DND-41 (cell line): ENCODE measurements at regions not wholly inside any gene's neighbourhood (a gene's known extent, or its start where the extent isn't known, plus 50 kb on each side); places are given as distances from the start of the nearest gene placed in this dataset.

Source experiments
- ATAC-seq: fragments of 200-7000 bp; cut with Tn5 transposase; 3 replicates; pipeline ENCODE4 v1.9.1; 2021; ENCODE audit warnings: low read depth; ENCODE audit not compliant: insufficient read depth
- DNase-seq: peaks from one replicate; pipeline ENCODE4 v3.0.0-alpha.2; 2020
- H2AFZ ChIP-seq: 2 replicates; pipeline ENCODE4 v1.6.0; 2012; ENCODE audit warnings: low read depth, low read length
- H3K27ac ChIP-seq: 2 replicates; pipeline ENCODE4 v1.5.1; 2012; ENCODE audit warnings: low read length, inconsistent platforms
- H3K27me3 ChIP-seq: fragments of 200-600 bp; sonication (generic); 2 replicates; pipeline ENCODE4 v1.6.0; 2012; ENCODE audit warnings: low read length, mild to moderate bottlenecking, inconsistent platforms; ENCODE audit not compliant: insufficient read depth, poor library complexity
- H3K36me3 ChIP-seq: 2 replicates; pipeline ENCODE4 v1.5.1; 2012; ENCODE audit warnings: low read length, inconsistent platforms; ENCODE audit not compliant: insufficient read depth
- H3K4me1 ChIP-seq: 2 replicates; pipeline ENCODE4 v1.5.1; 2012; ENCODE audit warnings: mild to moderate bottlenecking, low read length; ENCODE audit not compliant: insufficient read depth
- H3K4me2 ChIP-seq: 2 replicates; pipeline ENCODE4 v1.6.0; 2012; ENCODE audit warnings: mild to moderate bottlenecking, moderate library complexity, low read length, inconsistent platforms; ENCODE audit not compliant: insufficient read depth
- H3K4me3 ChIP-seq, 2 experiments: fragments of 200-600 bp in 1 of 2; shearing (Covaris generic) in 1 of 2; 2 replicates each; pipeline ENCODE4 v1.5.1; 2012 to 2016; ENCODE audit warnings: inconsistent platforms in 2 of 2, low read length in 2 of 2, mild to moderate bottlenecking in 2 of 2, low read depth in 1 of 2, moderate library complexity in 1 of 2
- H3K79me2 ChIP-seq: 2 replicates; pipeline ENCODE4 v1.6.0; 2012; ENCODE audit warnings: low read length, inconsistent platforms; ENCODE audit not compliant: insufficient read depth
- H3K9ac ChIP-seq: 2 replicates; pipeline ENCODE4 v1.6.0; 2012; ENCODE audit warnings: low read depth, mild to moderate bottlenecking, inconsistent platforms, low read length, moderate library complexity
- H3K9me3 ChIP-seq: 2 replicates; pipeline ENCODE4 v1.5.1; 2012; ENCODE audit warnings: low read length, moderate library complexity, mild to moderate bottlenecking, inconsistent platforms; ENCODE audit not compliant: insufficient read depth, severe bottlenecking
- H4K20me1 ChIP-seq: 2 replicates; pipeline ENCODE4 v1.6.0; 2012; ENCODE audit warnings: low read length; ENCODE audit not compliant: insufficient read depth
- CTCF ChIP-seq: IDR thresholded peaks from 2 replicates; pipeline ENCODE4 v1.5.1; 2012; ENCODE audit warnings: borderline replicate concordance, low read length, moderate library complexity, mild to moderate bottlenecking; ENCODE audit not compliant: poor library complexity, severe bottlenecking; ENCODE audit errors: extremely low read depth
- EZH2 ChIP-seq: IDR thresholded peaks from 3 replicates; pipeline ENCODE4 v1.6.1; 2012; ENCODE audit warnings: borderline replicate concordance, low read depth, mild to moderate bottlenecking, moderate library complexity, low read length, inconsistent platforms; ENCODE audit not compliant: severe bottlenecking

GRCh38 chr22:42320443-42321416 lies 50.3 kb upstream of the TCF20 start:
- DNase-seq = no peak
- no peak overlapping the region for H2AFZ ChIP-seq
- H4K20me1 ChIP-seq = peaks cover 55% of the 10 kb centered on the region
- H3K27ac ChIP-seq = no peak overlapping the region
- H3K27me3 ChIP-seq = no peaks in the 10 kb centered on the region
- no peaks in the 10 kb centered on the region for H3K36me3 ChIP-seq
- H3K4me1 ChIP-seq = no peaks in the 10 kb centered on the region
- no peak overlapping the region for H3K4me2 ChIP-seq
- TF ChIP-seq EZH2 = no peak
- TF ChIP-seq CTCF = no peak
- H3K4me3 ChIP-seq = no peak overlapping the region
- peaks cover 27% of the 10 kb centered on the region for H3K79me2 ChIP-seq
- no peaks in the 10 kb centered on the region for H3K9me3 ChIP-seq
- no peak overlapping the region for H3K9ac ChIP-seq
- ATAC-seq = no peak
